NCI-H1105 (cell line): ENCODE measurements at regions not wholly inside any gene's neighbourhood (a gene's known extent, or its start where the extent isn't known, plus 50 kb on each side); places are given as distances from the start of the nearest gene placed in this dataset.
"Not testable (repeated sequence)": the region's sequence is repeated elsewhere in the genome, so short reads cannot be mapped to it uniquely, and the experiment has no call there.

Source experiments
- DNase-seq: peaks from one replicate; lab custom pipeline; 2025; lab: John Stamatoyannopoulos, UW

GRCh38 chr14:55977392-55978150 is 140.6 kb upstream of the PELI2 start:
- no peak for DNase-seq

GRCh38 chr14:55979096-55979495 is 139.1 kb upstream of the PELI2 start:
- no peak for DNase-seq

GRCh38 chr14:55979781-55980180 is 138.4 kb upstream of the PELI2 start:
- no peak for DNase-seq

- DNase-seq = no peak
Measured at GRCh38 chr14:55980970-55981369, 137.2 kb upstream of the PELI2 start.

- no peak for DNase-seq
Measured at GRCh38 chr14:55986069-55986468, 132.1 kb upstream of the PELI2 start.

- no peak for DNase-seq
Measured at GRCh38 chr14:56000846-56001245, 117.4 kb upstream of the PELI2 start.

GRCh38 chr14:56002342-56002741 is 115.9 kb upstream of the PELI2 start:
- DNase-seq = no peak

- DNase-seq = no peak
Measured at GRCh38 chr14:56002876-56003625, 115.2 kb upstream of the PELI2 start.

- no peak for DNase-seq
Measured at GRCh38 chr14:56004323-56004722, 113.9 kb upstream of the PELI2 start.

- DNase-seq = no peak
Measured at GRCh38 chr14:56004786-56005185, 113.4 kb upstream of the PELI2 start.

GRCh38 chr14:56005191-56006053 is 112.8 kb upstream of the PELI2 start:
- no peak for DNase-seq

- DNase-seq = not testable (repeated sequence)
Measured at GRCh38 chr14:56007491-56007890, 110.7 kb upstream of the PELI2 start.

GRCh38 chr14:56008150-56008549 is 110.1 kb upstream of the PELI2 start:
- no peak for DNase-seq

GRCh38 chr14:56008661-56009060 is 109.5 kb upstream of the PELI2 start:
- not testable (repeated sequence) for DNase-seq

- no peak for DNase-seq
Measured at GRCh38 chr14:56023661-56024081, 94.5 kb upstream of the PELI2 start.

- DNase-seq = no peak
Measured at GRCh38 chr14:56025191-56025590, 93.0 kb upstream of the PELI2 start.

- no peak for DNase-seq
Measured at GRCh38 chr14:56026506-56026905, 91.7 kb upstream of the PELI2 start.

GRCh38 chr14:56027421-56027820 is 90.8 kb upstream of the PELI2 start:
- no peak for DNase-seq

GRCh38 chr14:56027916-56028712 is 90.1 kb upstream of the PELI2 start:
- no peak for DNase-seq

- no peak for DNase-seq
Measured at GRCh38 chr14:56036353-56036752, 81.9 kb upstream of the PELI2 start.

GRCh38 chr14:56040121-56040520 is 78.1 kb upstream of the PELI2 start:
- DNase-seq = no peak

GRCh38 chr14:56044196-56044595 is 74.0 kb upstream of the PELI2 start:
- DNase-seq = no peak
